SK-MEL-5 (cell line): ENCODE measurements at regions not wholly inside any gene's neighbourhood (a gene's known extent, or its start where the extent isn't known, plus 50 kb on each side); places are given as distances from the start of the nearest gene placed in this dataset.

Source experiments
- DNase-seq: peaks from one replicate; pipeline ENCODE4 v3.0.0-alpha.2; 2016; ENCODE audit warnings: low read depth, low spot score
- in situ Hi-C: cut with HindIII; loops from 2 replicates; pipeline ENCODE4 v1.10.0; 2016; ENCODE audit warnings: low sequenced_read_pairs, high pct_unique_total_duplicates, low pct_unique_long_range_greater_than_20kb

DNA sequence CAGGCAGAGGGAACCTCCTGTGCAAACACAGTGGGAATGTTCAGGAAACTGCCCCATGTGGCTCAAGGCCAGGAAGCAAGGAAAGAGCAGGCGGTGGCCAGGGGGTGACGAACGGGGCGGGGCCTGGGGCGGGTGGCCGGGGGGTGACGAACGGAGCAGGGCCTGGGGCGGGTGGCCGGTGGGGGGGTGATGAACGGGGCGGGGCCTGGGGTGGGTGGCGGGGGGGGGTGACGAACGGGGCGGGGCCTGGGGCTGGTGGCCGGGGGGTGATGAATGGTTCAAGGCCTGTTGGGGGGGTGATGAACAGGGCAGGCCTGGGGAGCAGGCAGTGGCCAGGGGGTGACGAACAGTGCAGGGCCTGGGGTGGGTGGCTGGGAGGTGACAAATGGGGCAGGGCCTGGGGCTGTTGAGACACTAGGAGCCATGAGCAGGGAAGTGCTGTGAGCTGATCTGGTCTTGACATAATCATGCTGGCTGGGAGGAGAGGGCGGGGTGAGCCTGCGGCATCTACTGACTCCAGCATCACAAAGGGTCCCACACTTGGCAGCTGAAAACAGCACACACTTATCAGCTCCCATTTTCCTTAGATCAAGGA is 62.7 kb upstream of the FBRSL1 start:
- no peak for DNase-seq
- in situ Hi-C loops: no loop called here

DNA sequence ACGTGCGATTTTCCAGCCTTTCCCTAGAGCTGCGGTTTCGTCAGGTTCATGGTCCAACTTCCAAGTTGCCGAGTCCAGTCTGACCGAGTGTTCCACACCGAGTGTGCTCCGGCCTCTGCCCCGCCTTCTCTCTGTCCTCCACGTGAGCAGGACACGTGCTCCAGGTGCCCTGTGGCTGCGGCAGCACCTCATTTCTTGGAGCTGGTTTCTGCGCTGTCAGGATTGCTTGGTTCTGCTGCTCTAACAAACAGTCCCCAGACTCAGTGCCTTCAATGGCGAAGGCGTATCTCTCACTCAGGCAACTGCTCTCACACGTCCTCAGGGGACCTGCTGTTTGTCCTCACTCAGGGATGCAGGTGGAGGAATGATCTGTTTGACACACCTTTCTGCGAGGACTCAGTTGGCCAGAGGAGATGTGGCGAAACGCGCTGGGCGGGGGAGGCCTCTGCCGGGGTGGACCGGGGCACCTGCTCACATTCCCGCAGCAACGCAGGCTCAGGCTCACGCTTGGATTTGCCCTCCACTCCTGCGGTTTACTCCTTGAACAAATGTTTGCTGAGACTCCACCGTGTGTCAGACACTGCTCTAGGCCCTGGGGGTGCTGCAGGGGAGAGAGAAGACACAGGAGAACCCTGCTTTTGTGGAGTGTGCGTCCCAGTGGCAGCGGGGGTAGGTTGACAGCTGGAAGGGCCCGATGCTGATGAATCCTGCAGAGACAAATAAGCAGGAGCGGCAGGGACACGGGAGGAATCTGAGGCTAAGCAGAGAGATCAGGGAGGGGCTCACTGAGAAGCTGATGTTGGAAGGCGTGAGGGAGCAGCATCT is 63.4 kb upstream of the FBRSL1 start:
- in situ Hi-C loops: no loop called here
- DNase-seq: no peak

DNA sequence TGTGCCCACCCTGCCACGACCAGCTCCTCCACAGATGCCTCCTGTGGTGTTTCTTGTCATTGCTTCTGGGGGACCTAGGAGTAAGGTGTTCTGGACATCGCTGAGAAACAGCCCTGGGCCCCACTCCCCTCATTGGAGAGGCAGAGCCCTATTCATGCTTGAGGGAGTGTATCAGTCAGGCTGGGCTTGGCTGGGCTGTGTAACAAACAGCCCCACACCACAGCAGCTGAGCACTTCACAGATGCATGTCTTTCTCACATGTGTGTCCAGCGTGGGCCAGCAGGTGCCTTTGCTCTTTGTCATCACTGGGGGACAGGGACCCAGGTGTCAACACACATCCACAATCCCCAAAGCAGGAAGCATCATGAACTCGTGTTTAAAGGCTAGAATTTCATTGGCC is 65.1 kb upstream of the FBRSL1 start:
- in situ Hi-C loops: no loop called here
- DNase-seq: no peak

DNA sequence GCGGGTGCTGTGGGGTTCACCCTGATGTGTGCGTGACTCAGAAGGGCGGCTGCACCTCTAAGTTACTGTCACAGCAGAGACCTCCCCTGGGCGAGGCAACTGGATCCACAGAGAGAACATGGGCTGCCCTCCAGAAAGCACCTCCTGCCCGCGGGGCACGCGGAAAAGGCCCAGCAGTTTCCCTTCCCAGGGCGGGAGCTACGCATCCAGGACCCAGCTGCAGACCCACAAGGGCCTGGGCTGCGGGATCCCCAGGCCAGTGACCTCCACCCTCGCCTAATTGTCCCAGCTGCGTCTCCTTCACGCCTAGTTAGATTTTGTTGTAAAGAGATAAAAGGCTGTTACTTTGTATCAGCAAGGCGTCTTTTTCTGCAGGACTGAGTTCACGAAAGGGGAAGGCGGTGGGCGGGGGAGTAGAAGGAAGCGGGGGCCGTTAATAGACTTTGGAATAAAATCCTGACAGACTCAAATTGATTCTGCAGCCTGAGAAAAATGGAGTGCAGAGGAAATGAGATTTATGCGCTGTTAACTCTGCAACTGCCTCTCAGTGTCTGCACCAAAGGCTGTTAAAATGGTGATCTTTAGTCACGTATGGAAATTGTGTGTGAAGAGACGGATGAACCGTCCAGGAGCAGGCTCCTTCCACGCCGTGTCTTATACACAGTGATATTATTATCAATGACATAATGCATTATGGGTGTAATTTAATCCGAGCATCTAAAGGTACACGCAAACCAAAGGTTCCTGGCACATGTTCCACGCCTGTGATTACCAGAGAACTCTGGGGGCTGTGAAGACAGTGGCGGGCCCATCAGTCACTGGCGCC is 65.9 kb upstream of the FBRSL1 start:
- no peak for DNase-seq
- in situ Hi-C loops: no loop called here

DNA sequence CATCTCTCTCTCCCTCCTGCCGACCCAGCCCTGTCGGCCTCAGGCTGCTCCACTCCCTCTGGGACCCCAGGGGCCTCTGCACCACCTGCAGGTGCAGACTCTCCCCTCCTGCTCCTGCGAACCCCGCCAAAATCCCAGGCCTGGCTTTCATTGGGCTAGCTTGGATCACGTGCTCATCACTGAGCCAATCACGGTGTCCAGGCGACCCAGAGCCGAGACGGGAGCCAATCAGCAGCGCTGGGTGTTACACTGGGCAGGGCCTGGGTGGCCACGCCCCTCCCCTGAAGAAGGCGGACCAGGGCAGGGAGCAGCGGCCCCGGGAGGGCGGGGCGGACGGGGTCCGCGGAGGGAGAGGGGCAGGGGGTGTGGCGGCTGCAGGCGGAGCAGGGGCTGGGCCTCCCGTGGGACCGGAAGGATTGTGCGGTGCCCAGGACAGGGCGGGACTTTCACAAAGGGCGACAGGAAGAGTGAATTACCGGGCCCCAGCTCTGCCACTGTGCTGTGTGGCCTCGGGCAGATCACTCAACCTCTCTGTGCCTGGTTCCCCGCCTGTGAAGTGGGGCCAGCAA is 66.6 kb upstream of the FBRSL1 start:
- in situ Hi-C loops: no loop called here
- DNase-seq: peak; percentile 43

- in situ Hi-C loops: no loop called here
- no peak for DNase-seq
Observed at GRCh38 chr12:132422381-132423043, 67.4 kb upstream of the FBRSL1 start.

DNA sequence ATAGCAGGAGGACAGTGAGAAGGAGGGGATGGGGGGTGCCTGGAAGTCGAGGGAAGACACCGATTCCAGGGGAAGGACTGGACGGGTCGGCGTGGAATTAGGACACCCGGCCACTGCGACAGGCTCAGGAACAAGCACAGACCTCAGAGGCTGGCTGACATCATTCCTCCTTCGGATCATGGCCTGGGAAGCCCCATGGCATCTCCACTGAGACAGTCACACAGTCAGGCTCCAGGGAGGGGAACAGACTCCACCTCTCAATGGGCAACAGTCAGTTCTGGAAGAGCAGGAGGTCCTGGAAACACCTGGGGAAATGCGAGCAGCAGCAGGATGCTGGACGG is 67.9 kb upstream of the FBRSL1 start:
- in situ Hi-C loops: no loop called here
- no peak for DNase-seq

- in situ Hi-C loops: no loop called here
Observed at GRCh38 chr12:132419631-132420246, 70.2 kb upstream of the FBRSL1 start.

DNA sequence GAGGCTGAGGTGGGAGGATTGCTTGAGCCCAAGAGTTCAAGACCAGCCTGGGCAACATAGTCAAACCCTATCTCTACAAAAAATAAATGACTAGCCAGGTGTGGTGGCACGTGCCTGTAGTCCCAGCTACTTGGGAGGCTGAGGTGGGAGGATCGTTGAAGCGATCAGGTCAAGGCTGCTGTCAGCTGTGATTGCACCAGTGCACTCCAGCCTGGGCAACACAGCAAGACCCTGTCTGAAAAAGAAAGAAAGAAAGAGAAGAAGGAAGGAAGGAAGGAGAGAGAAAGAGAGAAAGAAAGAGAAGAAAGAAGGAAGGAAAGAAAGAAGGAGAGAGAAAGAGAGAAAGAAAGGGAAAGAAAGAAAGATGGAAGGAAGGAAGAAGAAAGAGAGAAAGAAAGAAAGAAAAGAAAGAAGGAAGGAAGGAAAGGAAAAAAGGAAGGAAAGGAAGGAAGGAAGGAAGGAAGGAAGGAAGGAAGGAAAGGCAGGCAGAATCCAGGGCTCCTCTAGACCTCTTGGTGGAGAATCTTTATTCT is 71.5 kb upstream of the FBRSL1 start:
- in situ Hi-C loops: no loop called here
- no peak for DNase-seq

More at GRCh38 chr12:132419631-132420246, 70.2 kb upstream of the FBRSL1 start:
- DNase-seq: no peak

- in situ Hi-C loops: no loop called here
Observed at GRCh38 chr12:132417741-132418140, 72.2 kb upstream of the FBRSL1 start.

DNA sequence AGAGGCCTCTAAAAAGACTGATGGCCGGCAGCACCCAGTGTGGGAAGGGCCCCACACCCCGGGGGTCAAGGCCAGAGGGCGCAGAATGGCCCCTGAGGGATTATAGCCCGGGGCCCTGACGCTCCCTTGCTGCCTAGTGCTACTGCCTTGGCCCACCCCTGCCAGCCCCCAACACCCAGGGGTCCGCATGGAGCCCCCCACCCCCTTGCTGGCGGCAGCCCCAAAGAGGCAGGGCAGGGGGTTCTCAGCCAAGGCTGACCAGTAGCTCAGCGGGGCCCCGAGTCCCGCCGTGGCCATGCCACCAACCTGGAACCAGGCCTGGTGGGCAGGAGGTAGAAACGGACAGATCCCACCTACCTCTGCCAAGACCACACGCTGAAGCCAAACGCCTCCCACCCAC is 73.1 kb upstream of the FBRSL1 start:
- no peak for DNase-seq
- in situ Hi-C loops: no loop called here

More at GRCh38 chr12:132417741-132418140, 72.2 kb upstream of the FBRSL1 start:
- DNase-seq: no peak

DNA sequence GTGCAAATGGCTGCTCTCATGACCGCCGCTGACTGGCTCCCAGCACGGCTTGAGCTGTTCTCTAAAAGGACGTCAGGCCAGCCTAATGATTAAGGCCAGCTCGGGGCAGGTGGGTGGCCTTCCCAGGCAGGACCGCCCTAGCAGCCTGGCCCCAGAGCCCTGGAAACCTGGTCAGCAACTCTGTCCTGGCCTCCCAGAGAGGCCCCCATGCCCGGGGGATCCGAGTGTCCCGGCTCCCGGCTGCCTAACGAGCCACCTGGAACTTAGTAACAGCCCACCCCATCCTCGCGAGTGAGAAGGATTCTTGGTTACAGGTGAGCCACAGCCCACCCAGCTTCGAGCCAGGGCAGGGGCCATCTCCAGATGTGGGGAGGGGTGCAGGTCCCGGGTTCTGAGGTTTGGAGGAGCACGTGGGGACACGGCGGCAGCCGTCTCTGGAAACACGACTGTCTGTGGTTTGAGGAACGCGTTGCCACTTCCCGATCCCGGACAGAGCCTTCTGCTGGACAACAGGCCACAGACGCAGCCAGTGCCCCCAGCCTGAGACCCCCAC is 73.8 kb upstream of the FBRSL1 start:
- DNase-seq: no peak
- in situ Hi-C loops: no loop called here

DNA sequence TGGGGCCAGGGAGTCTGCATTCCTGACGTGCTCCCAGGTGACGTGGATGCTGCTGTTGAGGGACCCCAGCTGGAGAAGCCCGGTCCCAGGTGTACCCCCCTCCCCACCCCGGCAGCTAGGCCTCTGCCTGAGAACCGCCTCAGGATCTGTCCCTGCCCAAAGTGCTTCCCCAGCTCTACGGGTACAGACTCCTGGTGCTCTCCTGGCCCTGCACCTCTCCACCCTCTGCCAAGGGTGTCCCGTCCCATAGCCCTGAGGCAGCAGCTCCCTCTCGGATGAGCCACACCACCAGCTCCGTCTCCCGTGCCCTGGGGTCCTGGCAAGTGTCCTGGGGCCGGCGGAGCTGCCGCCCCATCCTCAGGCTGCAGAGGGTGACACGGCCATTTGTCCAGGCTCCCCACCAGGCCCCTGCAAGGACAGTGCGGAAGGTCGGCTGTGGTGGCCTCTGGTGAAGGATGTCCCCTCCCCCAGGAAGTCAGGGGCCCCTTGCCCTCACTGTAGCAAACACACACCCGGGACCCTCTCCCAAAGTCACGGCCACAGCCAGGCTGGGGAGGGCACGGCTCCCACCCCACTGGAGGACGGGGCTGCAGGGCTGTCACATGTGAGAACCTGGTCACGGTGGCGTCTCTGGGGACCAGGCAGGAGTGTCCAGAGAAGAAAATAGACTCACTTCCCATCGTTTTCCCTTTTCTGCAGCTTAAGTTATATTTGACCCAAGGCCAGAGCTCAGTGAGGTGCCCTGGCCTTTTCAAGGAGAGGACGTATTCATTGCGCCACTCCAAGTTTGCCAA is 74.4 kb upstream of the FBRSL1 start:
- no peak for DNase-seq
- in situ Hi-C loops: no loop called here

DNA sequence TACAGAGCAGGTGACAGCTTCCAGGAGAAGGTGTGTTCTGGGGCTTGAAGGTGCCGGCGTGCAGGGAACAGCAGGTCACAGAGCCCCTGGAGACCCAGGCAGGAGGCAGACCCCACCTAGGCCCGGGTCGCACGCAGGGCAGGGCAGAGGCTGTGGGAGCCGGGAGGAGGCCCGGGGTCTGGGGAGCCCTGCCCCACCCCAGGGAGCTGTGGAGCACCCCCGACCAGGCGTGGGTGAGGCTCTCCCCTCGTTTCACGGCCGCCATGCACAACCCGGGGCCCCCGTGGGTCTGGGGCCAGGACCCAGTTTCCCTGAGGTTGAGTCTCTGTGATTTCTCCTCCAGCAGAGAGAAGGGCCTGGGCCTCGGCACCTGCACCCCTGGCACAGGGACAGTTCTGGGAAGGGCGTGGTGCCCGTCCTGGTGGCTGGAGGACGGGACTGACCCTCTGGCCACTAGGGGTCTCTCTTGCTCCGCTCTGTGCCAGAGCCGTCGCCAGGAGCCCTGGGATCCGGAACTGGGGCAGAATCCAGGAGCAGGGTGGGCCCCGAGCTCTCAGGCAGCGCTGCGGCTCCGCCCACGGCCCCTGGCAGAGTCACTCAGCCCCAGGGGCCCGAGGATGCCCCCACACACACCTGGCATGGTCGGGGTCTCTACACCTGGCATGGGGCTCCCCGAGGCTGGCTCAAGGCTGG is 75.2 kb upstream of the FBRSL1 start:
- DNase-seq: peak; percentile 84
- in situ Hi-C loops: no loop called here

DNA sequence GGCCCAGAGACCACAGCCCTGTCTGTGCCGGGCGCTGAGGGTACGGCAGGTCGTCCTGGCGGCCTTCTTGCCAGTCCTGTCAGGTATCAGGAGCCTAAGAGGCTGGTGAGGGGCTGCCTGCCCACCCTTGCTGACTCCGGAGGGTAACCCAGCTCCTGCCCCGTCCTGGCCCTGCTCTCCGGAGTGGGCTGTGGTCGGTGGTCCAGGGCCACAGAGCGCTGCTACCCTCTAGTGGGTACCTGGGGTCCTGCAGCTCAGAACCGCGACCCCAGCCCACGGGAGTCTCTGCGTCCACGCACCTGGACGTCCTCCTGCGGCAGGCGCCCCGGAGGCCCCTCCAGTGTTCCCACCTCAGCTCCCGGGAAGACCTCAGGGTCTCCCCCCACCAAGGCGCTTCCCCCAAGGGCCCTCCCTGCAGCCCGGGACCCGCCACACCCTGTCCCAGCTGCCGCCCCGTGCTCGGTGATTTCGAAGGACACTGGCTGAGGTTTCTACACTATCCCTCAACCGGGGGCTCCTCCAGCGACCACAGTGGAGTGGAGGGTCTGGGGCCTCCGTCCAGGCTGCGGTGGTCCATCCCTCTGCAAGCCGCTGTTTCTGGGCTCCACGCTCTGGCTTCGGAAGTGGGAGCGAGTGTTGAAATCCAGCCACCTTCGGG is 75.9 kb upstream of the FBRSL1 start:
- in situ Hi-C loops: no loop called here
- DNase-seq: peak; percentile 33
